Endothelial cell of umbilical vein (primary cell): ENCODE measurements at regions not wholly inside any gene's neighbourhood (a gene's known extent, or its start where the extent isn't known, plus 50 kb on each side); places are given as distances from the start of the nearest gene placed in this dataset.

Source experiments
- BruUV-seq: library from RNA; stranded (reverse); fragments of 400-500 nt; replicated peaks from 2 replicates; lab custom pipeline; 2021; lab: Mats Ljungman, UMichigan
- CTCF ChIA-PET: fragments of 300-600, 350-600 bp; sonication (Branson Sonifier 250); formaldehyde crosslinking; loops from one replicate; lab custom pipeline; 2021; ENCODE audit warnings: antibody characterized with exemption, inconsistent platforms; lab: Charles Lee
- POLR2A ChIA-PET: fragments of 300-600, 350-600 bp; sonication (Branson Sonifier 250); formaldehyde crosslinking; loops from one replicate; lab custom pipeline; 2021; ENCODE audit warnings: antibody characterized with exemption, inconsistent platforms; lab: Charles Lee
- DNase-seq: peaks from one replicate; pipeline ENCODE4 v3.0.0-alpha.2; 2011; ENCODE audit warnings: low read depth, low spot score
- FAIRE-seq: peaks from 2 replicates; lab custom pipeline; 2011; peaks lifted over from hg19 to GRCh38; lab: Jason Lieb, UNC
- H2AFZ ChIP-seq: 2 replicates; pipeline ENCODE4 v1.6.0; 2012; ENCODE audit warnings: low read depth, low read length, control low read depth, inconsistent platforms
- H3K27ac ChIP-seq: 2 replicates; pipeline ENCODE4 v1.5.1; 2011; ENCODE audit warnings: low read depth, mild to moderate bottlenecking, control low read depth, low read length, moderate library complexity; ENCODE audit not compliant: insufficient read depth
- H3K27me3 ChIP-seq, 2 experiments: 2 replicates each; pipeline versions ENCODE4 v1.6.0 to v1.6.1; 2011; ENCODE audit warnings: low read length in 2 of 2, mixed read lengths in 1 of 2; ENCODE audit not compliant: control insufficient read depth in 2 of 2, insufficient read depth in 2 of 2
- H3K36me3 ChIP-seq, 2 experiments: 2 replicates in 1 of 2; 3 replicates in 1 of 2; pipeline ENCODE4 v1.5.1; 2011; ENCODE audit warnings: low read length in 2 of 2, mild to moderate bottlenecking in 1 of 2, moderate library complexity in 1 of 2; ENCODE audit not compliant: control insufficient read depth in 2 of 2, insufficient read depth in 2 of 2; ENCODE audit errors: extremely low read depth in 1 of 2
- H3K4me1 ChIP-seq: 3 replicates; pipeline ENCODE4 v1.5.1; 2011; ENCODE audit warnings: mild to moderate bottlenecking, low read length; ENCODE audit not compliant: control insufficient read depth, insufficient read depth; ENCODE audit errors: extremely low read depth
- H3K4me2 ChIP-seq: 2 replicates; pipeline ENCODE4 v1.6.1; 2011; ENCODE audit warnings: low read length, control low read depth, mixed read lengths; ENCODE audit not compliant: insufficient read depth
- H3K4me3 ChIP-seq, 3 experiments: fragments of 200-600 bp in 1 of 3; sonication (generic), shearing (Covaris generic) in 1 of 3; replicated peaks in 1 of 3; 2 replicates each; pipeline ENCODE4 v1.5.1; 2011 to 2016; ENCODE audit warnings: control low read depth in 3 of 3, low read length in 3 of 3, mild to moderate bottlenecking in 2 of 3, inconsistent platforms in 1 of 3, low read depth in 1 of 3, moderate library complexity in 1 of 3; ENCODE audit not compliant: insufficient read depth in 1 of 3
- H3K79me2 ChIP-seq: 2 replicates; pipeline ENCODE4 v1.6.0; 2012; ENCODE audit warnings: low read length, inconsistent platforms; ENCODE audit not compliant: control insufficient read depth, insufficient read depth
- H3K9ac ChIP-seq: replicated peaks from 2 replicates; pipeline ENCODE3; 2011; ENCODE audit warnings: low read length, control low read depth; ENCODE audit not compliant: insufficient read depth; ENCODE audit errors: extremely low read depth
- H3K9me1 ChIP-seq: replicated peaks from 3 replicates; pipeline ENCODE4 v1.6.0; 2011; ENCODE audit warnings: mild to moderate bottlenecking, low read length; ENCODE audit not compliant: control insufficient read depth, insufficient read depth; ENCODE audit errors: extremely low read depth
- H3K9me3 ChIP-seq: replicated peaks from 2 replicates; pipeline ENCODE4 v1.5.1; 2012; ENCODE audit warnings: low read length, inconsistent platforms; ENCODE audit not compliant: control insufficient read depth, insufficient read depth
- H4K20me1 ChIP-seq: replicated peaks from 2 replicates; pipeline ENCODE3; 2011; ENCODE audit warnings: mild to moderate bottlenecking, low read length; ENCODE audit not compliant: control insufficient read depth, insufficient read depth; ENCODE audit errors: extremely low read depth
- EZH2 ChIP-seq: IDR thresholded peaks from 2 replicates; pipeline ENCODE4 v1.6.1; 2012; ENCODE audit warnings: borderline replicate concordance, low read depth, mild to moderate bottlenecking, moderate library complexity, low read length, inconsistent platforms; ENCODE audit not compliant: severe bottlenecking
- FOS ChIP-seq: IDR thresholded peaks from 2 replicates; pipeline ENCODE4 v1.6.1; 2011; ENCODE audit warnings: mild to moderate bottlenecking, low read length, moderate library complexity, borderline replicate concordance; ENCODE audit not compliant: insufficient read depth
- GATA2 ChIP-seq: IDR thresholded peaks from 2 replicates; pipeline ENCODE4 v1.7.0; 2011; ENCODE audit warnings: low read depth, mild to moderate bottlenecking, moderate library complexity, mixed read lengths, low read length; ENCODE audit not compliant: insufficient read length, insufficient read depth
- JUN ChIP-seq: IDR thresholded peaks from 2 replicates; pipeline ENCODE4 v1.6.1; 2011; ENCODE audit warnings: borderline replicate concordance, low read depth; ENCODE audit not compliant: insufficient read length, insufficient read depth
- MYC ChIP-seq: IDR thresholded peaks from one replicate; pipeline ENCODE4 v1.6.1; 2011; ENCODE audit warnings: mild to moderate bottlenecking, low read depth, low read length
- POLR2A ChIP-seq: IDR thresholded peaks from 2 replicates; pipeline ENCODE4 v1.6.1; 2012; ENCODE audit warnings: low read depth, mild to moderate bottlenecking, control low read depth, low read length
- POLR2AphosphoS5 ChIP-seq: IDR thresholded peaks from 2 replicates; pipeline ENCODE4 v1.6.1; 2012; ENCODE audit warnings: low read depth, mild to moderate bottlenecking, control low read depth, low read length, moderate library complexity; ENCODE audit not compliant: insufficient read depth
- dilution Hi-C: fragments of 300-500 bp; cut with MboI; formaldehyde crosslinking; loops from one replicate; pipeline ENCODE4 v1.15.0; 2019; ENCODE audit warnings: low sequenced_read_pairs; ENCODE audit not compliant: extremely low pct_ligation_motif_present
- intact Hi-C: fragments of 100-400 bp; cut with micrococcal nuclease; formaldehyde crosslinking; loops from one replicate; pipeline ENCODE4 v1.10.0; 2022
- TF ChIP-seq, protein P1 (sequence below), 2 donors: IDR thresholded peaks; 1 replicate in 1 of 2; 2 replicates in 1 of 2; pipeline ENCODE4 v1.5.1; 2011; ENCODE audit warnings: low read length in 2 of 2, mild to moderate bottlenecking in 2 of 2, moderate library complexity in 2 of 2, control low read depth in 1 of 2, inconsistent platforms in 1 of 2, low read depth in 1 of 2; ENCODE audit not compliant: insufficient read depth in 1 of 2; ENCODE audit errors: extremely low read depth in 1 of 2
- TF ChIP-seq, protein P2 (sequence below): IDR thresholded peaks from 2 replicates; pipeline ENCODE4 v1.6.1; 2011; ENCODE audit not compliant: insufficient read depth, insufficient read length

GRCh38 chr18:53843763-53844162 is 380.7 kb downstream of the MBD2 start:
- Histone ChIP-seq H3K9ac (no peak overlapping the region), H3K27me3 (no peaks in the 10 kb centered on the region), H2AFZ (no peak overlapping the region), H3K4me1 (no peaks in the 10 kb centered on the region), H3K9me1 (no peaks in the 10 kb centered on the region), H3K4me2 (no peak overlapping the region), H3K9me3 (peaks cover 2% of the 10 kb centered on the region), H3K36me3 (no peaks in the 10 kb centered on the region), H4K20me1 (no peaks in the 10 kb centered on the region), H3K27ac (no peak overlapping the region), H3K79me2 (no peaks in the 10 kb centered on the region), H3K4me3 (no peak overlapping the region)
- CTCF ChIA-PET, result no interaction called here
- no TSS peak for BruUV-seq
- POLR2A ChIA-PET, result no interaction called here
- no peak for DNase-seq
- no peak for FAIRE-seq
- intact Hi-C loops, result no loop called here
- TF ChIP-seq GATA2 (no peak), JUN (no peak), EZH2 (no peak), MYC (no peak), POLR2A (no peak), FOS (no peak), POLR2AphosphoS5 (no peak)
- TF ChIP-seq, protein P1, sequence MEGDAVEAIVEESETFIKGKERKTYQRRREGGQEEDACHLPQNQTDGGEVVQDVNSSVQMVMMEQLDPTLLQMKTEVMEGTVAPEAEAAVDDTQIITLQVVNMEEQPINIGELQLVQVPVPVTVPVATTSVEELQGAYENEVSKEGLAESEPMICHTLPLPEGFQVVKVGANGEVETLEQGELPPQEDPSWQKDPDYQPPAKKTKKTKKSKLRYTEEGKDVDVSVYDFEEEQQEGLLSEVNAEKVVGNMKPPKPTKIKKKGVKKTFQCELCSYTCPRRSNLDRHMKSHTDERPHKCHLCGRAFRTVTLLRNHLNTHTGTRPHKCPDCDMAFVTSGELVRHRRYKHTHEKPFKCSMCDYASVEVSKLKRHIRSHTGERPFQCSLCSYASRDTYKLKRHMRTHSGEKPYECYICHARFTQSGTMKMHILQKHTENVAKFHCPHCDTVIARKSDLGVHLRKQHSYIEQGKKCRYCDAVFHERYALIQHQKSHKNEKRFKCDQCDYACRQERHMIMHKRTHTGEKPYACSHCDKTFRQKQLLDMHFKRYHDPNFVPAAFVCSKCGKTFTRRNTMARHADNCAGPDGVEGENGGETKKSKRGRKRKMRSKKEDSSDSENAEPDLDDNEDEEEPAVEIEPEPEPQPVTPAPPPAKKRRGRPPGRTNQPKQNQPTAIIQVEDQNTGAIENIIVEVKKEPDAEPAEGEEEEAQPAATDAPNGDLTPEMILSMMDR (IDR thresholded peaks at IDR 0.05; ENCODE audit: extremely low read depth in 1 of 2, insufficient read depth in 1 of 2, low read depth in 1 of 2, low read length in 2 of 2), result no peak
- TF ChIP-seq, protein P2, sequence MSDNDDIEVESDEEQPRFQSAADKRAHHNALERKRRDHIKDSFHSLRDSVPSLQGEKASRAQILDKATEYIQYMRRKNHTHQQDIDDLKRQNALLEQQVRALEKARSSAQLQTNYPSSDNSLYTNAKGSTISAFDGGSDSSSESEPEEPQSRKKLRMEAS, result no peak
- dilution Hi-C loops, result no loop called here
